ENCODE measurements at regions not wholly inside any gene's neighbourhood (a gene's known extent, or its start where the extent isn't known, plus 50 kb on each side); places are given as distances from the start of the nearest gene placed in this dataset.

GRCh38 chr3:180467177-180467576 is 134.8 kb upstream of the TTC14 start:
- no peaks in the 10 kb centered on the region for H3K9me2 ChIP-seq (ENCODE audit: low read depth, low read length)
- H3K27ac ChIP-seq (ENCODE audit: low read depth, low read length, poor library complexity, severe bottlenecking): no peak overlapping the region
- no peaks in the 10 kb centered on the region for H3K79me2 ChIP-seq (ENCODE audit: insufficient read depth, low read length)
- H3K4me1 ChIP-seq (ENCODE audit: insufficient read depth, low read length, severe bottlenecking): no peaks in the 10 kb centered on the region
- H4K20me1 ChIP-seq (ENCODE audit: insufficient read depth, low read length): no peaks in the 10 kb centered on the region
- H3K4me2 ChIP-seq (ENCODE audit: low read length): no peak overlapping the region
- H3K4me3 ChIP-seq (ENCODE audit: low read depth, low read length, poor library complexity, severe bottlenecking): no peak overlapping the region
- no peaks in the 10 kb centered on the region for H3K27me3 ChIP-seq (ENCODE audit: insufficient read depth, low read length)
- no peaks in the 10 kb centered on the region for H3F3A ChIP-seq (ENCODE audit: insufficient read depth, low read length)
- H3K9ac ChIP-seq (ENCODE audit: low read length): no peak overlapping the region
- TF ChIP-seq CTCF (IDR thresholded peaks at IDR 0.05; ENCODE audit: low read length): no peak
- no peaks in the 10 kb centered on the region for H3K36me3 ChIP-seq (ENCODE audit: insufficient read depth, low read length)
- H3K9me3 ChIP-seq (ENCODE audit: low read length): no peaks in the 10 kb centered on the region
- no peak overlapping the region for H2AFZ ChIP-seq (ENCODE audit: low read length)

- Histone ChIP-seq H3K4me3 (ENCODE audit: low read depth, low read length, poor library complexity, severe bottlenecking) (no peak overlapping the region), H3K4me2 (ENCODE audit: low read length) (no peak overlapping the region), H3K9me2 (ENCODE audit: low read depth, low read length) (no peaks in the 10 kb centered on the region), H3K27ac (ENCODE audit: low read depth, low read length, poor library complexity, severe bottlenecking) (no peak overlapping the region), H3K9me3 (ENCODE audit: low read length) (no peaks in the 10 kb centered on the region), H4K20me1 (ENCODE audit: insufficient read depth, low read length) (no peaks in the 10 kb centered on the region), H3F3A (ENCODE audit: insufficient read depth, low read length) (no peaks in the 10 kb centered on the region), H3K9ac (ENCODE audit: low read length) (no peak overlapping the region), H3K79me2 (ENCODE audit: insufficient read depth, low read length) (no peaks in the 10 kb centered on the region), H3K4me1 (ENCODE audit: insufficient read depth, low read length, severe bottlenecking) (no peaks in the 10 kb centered on the region), H3K36me3 (ENCODE audit: insufficient read depth, low read length) (no peaks in the 10 kb centered on the region), H3K27me3 (ENCODE audit: insufficient read depth, low read length) (no peaks in the 10 kb centered on the region), H2AFZ (ENCODE audit: low read length) (no peak overlapping the region)
- no peak for TF ChIP-seq EZH2 (IDR thresholded peaks at IDR 0.05; ENCODE audit: borderline replicate concordance, low read length)
- TF ChIP-seq CTCF (IDR thresholded peaks at IDR 0.05; ENCODE audit: low read length): no peak
Measured at GRCh38 chr3:180469149-180469548, 132.8 kb upstream of the TTC14 start.

GRCh38 chr3:180478695-180479094 is 123.3 kb upstream of the TTC14 start:
- Histone ChIP-seq H3K9me3 (ENCODE audit: low read length) (no peaks in the 10 kb centered on the region), H3K27me3 (ENCODE audit: insufficient read depth, low read length) (no peaks in the 10 kb centered on the region), H4K20me1 (ENCODE audit: insufficient read depth, low read length) (no peaks in the 10 kb centered on the region), H3K79me2 (ENCODE audit: insufficient read depth, low read length) (no peaks in the 10 kb centered on the region), H3K9me2 (ENCODE audit: low read depth, low read length) (no peaks in the 10 kb centered on the region), H3K27ac (ENCODE audit: low read depth, low read length, poor library complexity, severe bottlenecking) (no peak overlapping the region), H3F3A (ENCODE audit: insufficient read depth, low read length) (no peaks in the 10 kb centered on the region), H3K4me2 (ENCODE audit: low read length) (no peak overlapping the region), H3K36me3 (ENCODE audit: insufficient read depth, low read length) (no peaks in the 10 kb centered on the region), H3K4me3 (ENCODE audit: low read depth, low read length, poor library complexity, severe bottlenecking) (no peak overlapping the region), H2AFZ (ENCODE audit: low read length) (no peak overlapping the region), H3K9ac (ENCODE audit: low read length) (no peak overlapping the region), H3K4me1 (ENCODE audit: insufficient read depth, low read length, severe bottlenecking) (no peaks in the 10 kb centered on the region)
- TF ChIP-seq EZH2 (IDR thresholded peaks at IDR 0.05; ENCODE audit: borderline replicate concordance, low read length) (no peak), CTCF (IDR thresholded peaks at IDR 0.05; ENCODE audit: low read length) (no peak)

Measured in OCI-LY1 (cell line).